ENCODE measurements at regions not wholly inside any gene's neighbourhood (a gene's known extent, or its start where the extent isn't known, plus 50 kb on each side); places are given as distances from the start of the nearest gene placed in this dataset.

GRCh38 chr2:21469158-21469557 lies 345.4 kb downstream of the TDRD15 start:
- Histone ChIP-seq H3K9me3 (no peaks in the 10 kb centered on the region), H3K27ac (no peak overlapping the region), H3K4me1 (ENCODE audit: insufficient read depth) (no peaks in the 10 kb centered on the region), H3K36me3 (no peaks in the 10 kb centered on the region), H3K4me3 (no peak overlapping the region), H3K27me3 (no peaks in the 10 kb centered on the region)
- TF ChIP-seq EP300 (IDR thresholded peaks at IDR 0.05) (no peak), POLR2A (IDR thresholded peaks at IDR 0.05) (no peak)
- TF ChIP-seq, protein P1, sequence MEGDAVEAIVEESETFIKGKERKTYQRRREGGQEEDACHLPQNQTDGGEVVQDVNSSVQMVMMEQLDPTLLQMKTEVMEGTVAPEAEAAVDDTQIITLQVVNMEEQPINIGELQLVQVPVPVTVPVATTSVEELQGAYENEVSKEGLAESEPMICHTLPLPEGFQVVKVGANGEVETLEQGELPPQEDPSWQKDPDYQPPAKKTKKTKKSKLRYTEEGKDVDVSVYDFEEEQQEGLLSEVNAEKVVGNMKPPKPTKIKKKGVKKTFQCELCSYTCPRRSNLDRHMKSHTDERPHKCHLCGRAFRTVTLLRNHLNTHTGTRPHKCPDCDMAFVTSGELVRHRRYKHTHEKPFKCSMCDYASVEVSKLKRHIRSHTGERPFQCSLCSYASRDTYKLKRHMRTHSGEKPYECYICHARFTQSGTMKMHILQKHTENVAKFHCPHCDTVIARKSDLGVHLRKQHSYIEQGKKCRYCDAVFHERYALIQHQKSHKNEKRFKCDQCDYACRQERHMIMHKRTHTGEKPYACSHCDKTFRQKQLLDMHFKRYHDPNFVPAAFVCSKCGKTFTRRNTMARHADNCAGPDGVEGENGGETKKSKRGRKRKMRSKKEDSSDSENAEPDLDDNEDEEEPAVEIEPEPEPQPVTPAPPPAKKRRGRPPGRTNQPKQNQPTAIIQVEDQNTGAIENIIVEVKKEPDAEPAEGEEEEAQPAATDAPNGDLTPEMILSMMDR (IDR thresholded peaks at IDR 0.05), result no peak
- 77 to 84% (median 82%) methylated on average over 2 of the region's 2 CpGs for WGBS, 3 donors
- no peak for DNase-seq
- intact Hi-C loops (cut with DNase I), result no loop called here

- H3K36me3 ChIP-seq, result no peaks in the 10 kb centered on the region
- 84 to 90% (median 85%) methylated on average over 4 of the region's 4 CpGs for WGBS, 3 donors
- H3K4me3 ChIP-seq, result no peak overlapping the region
- H3K27ac ChIP-seq, result no peak overlapping the region
- H3K9me3 ChIP-seq, result no peaks in the 10 kb centered on the region
- H3K27me3 ChIP-seq, result no peaks in the 10 kb centered on the region
- no peak for DNase-seq
- no peak for TF ChIP-seq EP300 (IDR thresholded peaks at IDR 0.05)
- no peak for TF ChIP-seq POLR2A (IDR thresholded peaks at IDR 0.05)
- TF ChIP-seq, protein P1 (IDR thresholded peaks at IDR 0.05), result no peak
- intact Hi-C loops (cut with DNase I), result no loop called here
- H3K4me1 ChIP-seq (ENCODE audit: insufficient read depth), result no peaks in the 10 kb centered on the region
These were observed 345.8 kb downstream of the TDRD15 start for GRCh38 chr2:21469564-21469963.

DNA sequence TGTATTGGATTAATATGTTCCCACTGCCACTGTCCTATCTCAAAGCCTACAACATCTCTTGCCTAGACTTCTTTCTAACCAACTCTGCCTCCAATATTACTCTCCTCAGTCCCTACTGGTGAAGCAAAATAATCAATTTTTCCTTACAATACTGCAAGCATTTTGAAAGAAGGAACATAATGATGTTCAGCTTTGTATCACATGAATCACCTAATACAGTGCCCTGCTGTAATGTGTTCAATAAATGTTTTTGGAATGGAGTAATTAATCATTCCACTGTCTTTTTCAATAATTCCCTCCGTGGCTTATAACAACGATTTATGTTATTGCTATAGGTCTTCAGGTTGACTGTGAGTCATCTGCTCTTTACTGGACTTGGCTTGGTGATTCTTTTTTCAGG lies 356.4 kb downstream of the TDRD15 start:
- intact Hi-C loops (cut with DNase I), result no loop called here
- WGBS, 3 donors, result 69 to 79% (median 72%) methylated on average over 2 of the region's 2 CpGs

DNA sequence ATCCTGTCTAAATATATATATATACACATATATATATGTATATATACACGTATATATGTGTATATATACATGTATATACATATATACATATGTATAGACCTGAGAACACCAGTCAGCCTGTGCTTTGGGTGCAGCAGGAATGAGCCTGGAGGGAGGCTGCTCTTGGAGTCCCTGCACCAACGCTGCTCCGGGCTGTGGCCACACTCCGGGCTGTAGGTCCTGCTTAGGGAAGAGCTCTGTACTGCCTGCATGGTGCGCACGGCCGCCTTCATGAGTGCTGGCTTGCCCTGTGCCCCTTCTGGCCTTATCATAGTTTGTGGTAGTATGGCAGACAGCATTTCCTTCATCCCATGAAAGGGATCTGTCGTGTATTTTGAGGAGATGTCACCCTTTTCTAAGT lies 360.9 kb downstream of the TDRD15 start:
- Histone ChIP-seq H3K4me1 (ENCODE audit: insufficient read depth) (no peaks in the 10 kb centered on the region), H3K9me3 (no peaks in the 10 kb centered on the region), H3K27ac (no peak overlapping the region), H3K4me3 (no peak overlapping the region), H3K27me3 (no peaks in the 10 kb centered on the region), H3K36me3 (no peaks in the 10 kb centered on the region)
- 89 to 90% (median 89%) methylated on average over 8 of the region's 8 CpGs for WGBS, 3 donors
- DNase-seq, result no peak
- TF ChIP-seq POLR2A (IDR thresholded peaks at IDR 0.05), result no peak
- no peak for TF ChIP-seq EP300 (IDR thresholded peaks at IDR 0.05)
- TF ChIP-seq, protein P1 (IDR thresholded peaks at IDR 0.05), result no peak
- intact Hi-C loops (cut with DNase I), result no loop called here

More for the DNA sequence above, 356.4 kb downstream of the TDRD15 start:
- no peaks in the 10 kb centered on the region for H3K36me3 ChIP-seq
- no peak overlapping the region for H3K4me3 ChIP-seq
- TF ChIP-seq, protein P1 (IDR thresholded peaks at IDR 0.05), result no peak
- TF ChIP-seq EP300 (IDR thresholded peaks at IDR 0.05) (no peak), POLR2A (IDR thresholded peaks at IDR 0.05) (no peak)
- H3K27me3 ChIP-seq, result no peaks in the 10 kb centered on the region
- DNase-seq, result no peak
- H3K9me3 ChIP-seq, result no peaks in the 10 kb centered on the region
- H3K4me1 ChIP-seq (ENCODE audit: insufficient read depth), result no peaks in the 10 kb centered on the region
- no peak overlapping the region for H3K27ac ChIP-seq

DNA sequence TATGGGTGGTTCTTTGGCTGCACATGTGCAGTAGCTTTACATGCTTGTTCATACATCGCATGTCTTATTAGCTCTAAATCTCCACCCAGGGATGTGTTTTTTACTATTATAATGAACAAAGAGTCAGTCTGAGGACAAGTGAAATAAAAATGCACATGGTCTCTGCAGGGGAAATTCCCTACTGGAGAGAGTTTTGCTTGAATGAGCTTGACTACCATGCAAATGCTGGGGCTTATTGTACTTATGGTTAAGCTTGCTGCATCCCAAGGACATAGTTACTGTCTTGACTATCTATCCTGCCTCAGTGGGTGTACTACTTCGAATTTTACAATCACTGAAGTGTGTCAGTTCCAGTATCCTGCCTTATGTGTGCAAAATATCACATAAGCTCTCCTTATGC lies 362.7 kb downstream of the TDRD15 start:
- no peak overlapping the region for H3K4me3 ChIP-seq
- no peaks in the 10 kb centered on the region for H3K4me1 ChIP-seq (ENCODE audit: insufficient read depth)
- no peak for DNase-seq
- no peaks in the 10 kb centered on the region for H3K9me3 ChIP-seq
- intact Hi-C loops (cut with DNase I), result no loop called here
- TF ChIP-seq POLR2A (IDR thresholded peaks at IDR 0.05), result no peak
- no peak for TF ChIP-seq EP300 (IDR thresholded peaks at IDR 0.05)
- TF ChIP-seq, protein P1 (IDR thresholded peaks at IDR 0.05), result no peak
- H3K27ac ChIP-seq, result no peak overlapping the region
- no peaks in the 10 kb centered on the region for H3K36me3 ChIP-seq
- WGBS, 3 donors, result 58 to 68% (median 63%) methylated on average over 2 of the region's 2 CpGs
- H3K27me3 ChIP-seq, result no peaks in the 10 kb centered on the region

All from ovary (tissue), 7 donors.